H9 (cell line): ENCODE measurements at regions not wholly inside any gene's neighbourhood (a gene's known extent, or its start where the extent isn't known, plus 50 kb on each side); places are given as distances from the start of the nearest gene placed in this dataset.

ENCODE experiments used
- DNase-seq: peaks from one replicate; pipeline ENCODE4 v3.0.0-alpha.2; 2017
- H2AFZ ChIP-seq: one replicate; pipeline ENCODE4 v1.6.1; 2013; ENCODE audit warnings: mild to moderate bottlenecking, low read length, control low read depth, moderate library complexity
- H2AK5ac ChIP-seq: 2 replicates; pipeline ENCODE4 v1.6.1; 2013; ENCODE audit warnings: low read length, control low read depth, mixed read lengths; ENCODE audit not compliant: insufficient read length
- H2BK120ac ChIP-seq: one replicate; pipeline ENCODE4 v1.6.1; 2013; ENCODE audit warnings: low read depth, mild to moderate bottlenecking, low read length, control low read depth, inconsistent platforms; ENCODE audit not compliant: poor library complexity, severe bottlenecking
- H2BK12ac ChIP-seq: 2 replicates; pipeline ENCODE4 v1.6.1; 2013; ENCODE audit warnings: low read length, control low read depth, mixed read lengths, low read depth; ENCODE audit not compliant: insufficient read length
- H2BK15ac ChIP-seq: 2 replicates; pipeline ENCODE4 v1.6.1; 2013; ENCODE audit warnings: low read depth, low read length, control low read depth
- H2BK20ac ChIP-seq: one replicate; pipeline ENCODE4 v1.6.1; 2013; ENCODE audit warnings: low read depth, mild to moderate bottlenecking, low read length, control low read depth, inconsistent platforms; ENCODE audit not compliant: poor library complexity, severe bottlenecking
- H2BK5ac ChIP-seq: 2 replicates; pipeline ENCODE4 v1.6.1; 2013; ENCODE audit warnings: low read length, control low read depth, mixed read lengths; ENCODE audit not compliant: insufficient read length
- H3K14ac ChIP-seq: 2 replicates; pipeline ENCODE4 v1.6.1; 2013; ENCODE audit warnings: low read length, control low read depth; ENCODE audit not compliant: insufficient read depth
- H3K18ac ChIP-seq: 2 replicates; pipeline ENCODE4 v1.6.1; 2013; ENCODE audit warnings: low read depth, mild to moderate bottlenecking, mixed read lengths, low read length, control low read depth; ENCODE audit not compliant: insufficient read length
- H3K23ac ChIP-seq: 2 replicates; pipeline ENCODE4 v1.6.1; 2013; ENCODE audit warnings: low read length, control low read depth, mixed read lengths, low read depth; ENCODE audit not compliant: insufficient read length
- H3K23me2 ChIP-seq: 2 replicates; pipeline ENCODE4 v1.6.1; 2013; ENCODE audit warnings: low read depth, mild to moderate bottlenecking, mixed read lengths, low read length, control low read depth; ENCODE audit not compliant: insufficient read length, poor library complexity, severe bottlenecking
- H3K27ac ChIP-seq: 2 replicates; pipeline ENCODE4 v1.5.1; 2013; ENCODE audit warnings: low read length, control low read depth, mixed read lengths, low read depth; ENCODE audit not compliant: insufficient read length
- H3K27me3 ChIP-seq: 2 replicates; pipeline ENCODE4 v1.6.1; 2013; ENCODE audit warnings: low read length, control low read depth, inconsistent platforms; ENCODE audit not compliant: insufficient read depth
- H3K4ac ChIP-seq: 2 replicates; pipeline ENCODE4 v1.6.1; 2013; ENCODE audit warnings: low read depth, mild to moderate bottlenecking, control low read depth, inconsistent platforms, low read length, moderate library complexity
- H3K4me1 ChIP-seq: 2 replicates; pipeline ENCODE4 v1.6.1; 2013; ENCODE audit warnings: low read length, control low read depth, inconsistent platforms; ENCODE audit not compliant: insufficient read depth
- H3K4me2 ChIP-seq: 2 replicates; pipeline ENCODE4 v1.6.1; 2013; ENCODE audit warnings: low read length, control low read depth, mixed read lengths; ENCODE audit not compliant: insufficient read length, insufficient read depth
- H3K56ac ChIP-seq: 2 replicates; pipeline ENCODE4 v1.6.1; 2013; ENCODE audit warnings: low read depth, mild to moderate bottlenecking, mixed read lengths, low read length, control low read depth; ENCODE audit not compliant: insufficient read length
- H3K79me1 ChIP-seq: 2 replicates; pipeline ENCODE4 v1.6.1; 2013; ENCODE audit warnings: low read depth, mild to moderate bottlenecking, moderate library complexity, low read length, control low read depth, inconsistent platforms; ENCODE audit not compliant: insufficient read depth, poor library complexity, severe bottlenecking
- H3K79me2 ChIP-seq: 2 replicates; pipeline ENCODE4 v1.6.1; 2013; ENCODE audit warnings: low read length, control low read depth, inconsistent platforms; ENCODE audit not compliant: insufficient read depth
- H3K9ac ChIP-seq: 2 replicates; pipeline ENCODE4 v1.6.1; 2013; ENCODE audit warnings: low read length, control low read depth, mixed read lengths; ENCODE audit not compliant: insufficient read length; ENCODE audit errors: extremely low read depth
- H3K9me3 ChIP-seq: one replicate; pipeline ENCODE4 v1.6.1; 2013; ENCODE audit warnings: low read depth, low read length, inconsistent platforms; ENCODE audit not compliant: control insufficient read depth
- H3T11ph ChIP-seq: one replicate; pipeline ENCODE4 v1.6.1; 2013; ENCODE audit warnings: mild to moderate bottlenecking, low read length, control low read depth, inconsistent platforms
- H4K20me1 ChIP-seq: one replicate; pipeline ENCODE4 v1.6.1; 2013; ENCODE audit not compliant: control insufficient read depth, insufficient read length, insufficient read depth
- H4K5ac ChIP-seq: 2 replicates; pipeline ENCODE4 v1.6.1; 2013; ENCODE audit warnings: low read depth, mild to moderate bottlenecking, mixed read lengths, low read length, control low read depth; ENCODE audit not compliant: insufficient read length
- H4K8ac ChIP-seq: replicated peaks from 2 replicates; pipeline ENCODE4 v1.6.1; 2013; ENCODE audit warnings: low read length, control low read depth, mixed read lengths, low read depth; ENCODE audit not compliant: insufficient read length
- H4K91ac ChIP-seq: 2 replicates; pipeline ENCODE4 v1.6.1; 2013; ENCODE audit warnings: low read depth, mild to moderate bottlenecking, moderate library complexity, mixed read lengths, low read length, control low read depth; ENCODE audit not compliant: insufficient read length
- H3K27ac Mint-ChIP-seq, 3 experiments: 2 replicates in 2 of 3; 3 replicates in 1 of 3; pipeline ENCODE4 v1.8.0; 2020 to 2021; ENCODE audit warnings: mixed read lengths in 3 of 3, mild to moderate bottlenecking in 1 of 3, moderate library complexity in 1 of 3
- H3K27me3 Mint-ChIP-seq: 2 replicates; pipeline ENCODE4 v1.8.0; 2021; ENCODE audit warnings: low read depth, mild to moderate bottlenecking, moderate library complexity, mixed read lengths
- H3K36me3 Mint-ChIP-seq, 3 experiments: 2 replicates in 2 of 3; 3 replicates in 1 of 3; pipeline ENCODE4 v1.8.0; 2020 to 2021; ENCODE audit warnings: low read depth in 3 of 3, mixed read lengths in 3 of 3; ENCODE audit not compliant: insufficient read depth in 1 of 3
- H3K4me1 Mint-ChIP-seq, 2 experiments: 2 replicates each; pipeline ENCODE4 v1.8.0; 2020; ENCODE audit warnings: mixed read lengths in 2 of 2
- H3K4me3 Mint-ChIP-seq, 2 experiments: 2 replicates in 1 of 2; 3 replicates in 1 of 2; pipeline ENCODE4 v1.8.0; 2020 to 2021; ENCODE audit warnings: mild to moderate bottlenecking in 2 of 2, mixed read lengths in 2 of 2, moderate library complexity in 1 of 2
- H3K9me3 Mint-ChIP-seq, 2 experiments: 2 replicates in 1 of 2; 3 replicates in 1 of 2; pipeline ENCODE4 v1.8.0; 2020; ENCODE audit warnings: mild to moderate bottlenecking in 2 of 2, mixed read lengths in 2 of 2, moderate library complexity in 1 of 2
- WGBS: extraction: QIAGEN DNeasy Blood & Tissue Kit; methylation state at CpG from one replicate; pipeline ENCODE4 v1.1.7; 2013; ENCODE audit warnings: missing lambda C conversion rate, low lambda C conversion rate, mixed read lengths; ENCODE audit not compliant: insufficient read length; ENCODE audit errors: extremely low coverage; 5-methylcytosine and 5-hydroxymethylcytosine counted together
- TF ChIP-seq, protein P1 (sequence below): fragments of 200-600 bp; sonication (generic); conservative IDR thresholded peaks from 3 replicates; pipeline ENCODE4 v1.8.0; 2021; ENCODE audit warnings: antibody characterized with exemption, mild to moderate bottlenecking

DNA sequence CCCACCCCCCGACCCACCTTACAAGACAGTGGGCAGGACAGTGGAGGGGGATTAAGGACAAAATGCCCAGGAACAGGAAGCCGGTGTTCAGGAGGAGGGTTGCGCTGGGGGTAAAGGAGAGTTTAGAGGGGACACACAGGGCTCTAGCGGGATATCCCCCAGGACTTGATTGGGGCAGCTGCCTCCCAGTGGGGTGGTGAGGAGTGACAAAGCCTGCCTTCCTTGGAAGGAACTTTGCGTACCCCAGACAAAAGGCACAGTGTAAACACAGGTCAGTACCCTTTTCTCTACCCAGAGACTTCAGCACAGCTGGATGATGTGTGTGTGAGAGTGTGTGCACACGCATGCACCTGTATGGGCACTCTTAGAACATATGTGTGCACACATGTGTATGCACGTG lies 51.7 kb upstream of the BCAR3 start:
- no peak overlapping the region for H3K27ac Mint-ChIP-seq
- WGBS = no CpG with 5 or more reads among the region's 7 CpGs

More for the DNA sequence above, 51.7 kb upstream of the BCAR3 start:
- H3K4me3 Mint-ChIP-seq = no peak overlapping the region
- H3K27ac ChIP-seq = no peak overlapping the region
- H3K27me3 ChIP-seq = no peaks in the 10 kb centered on the region; the same call in 1 of the 2 replicates
- no peak overlapping the region for H2BK120ac ChIP-seq
- no peaks in the 10 kb centered on the region for H3K4me1 ChIP-seq
- peaks cover 16 to 25% of the 10 kb centered on the region in 2 experiments for H3K4me1 Mint-ChIP-seq
- H3K14ac ChIP-seq = no peak overlapping the region
- H4K8ac ChIP-seq = no peak overlapping the region
- no peak overlapping the region for H2BK15ac ChIP-seq
- no peak overlapping the region for H3K4me2 ChIP-seq
- H3K18ac ChIP-seq = no peak overlapping the region
- no peaks in the 10 kb centered on the region for H3K79me2 ChIP-seq
- no peak overlapping the region for H2BK12ac ChIP-seq
- no peaks in the 10 kb centered on the region; a peak in 1 of 7 replicates for H3K36me3 Mint-ChIP-seq
- no peak overlapping the region for H2BK5ac ChIP-seq
- H3K9me3 ChIP-seq = no peaks in the 10 kb centered on the region
- no peak overlapping the region for H3K23ac ChIP-seq
- no peak overlapping the region for H2AFZ ChIP-seq
- no peaks in the 10 kb centered on the region for H3K79me1 ChIP-seq
- H2AK5ac ChIP-seq = no peak overlapping the region
- H2BK20ac ChIP-seq = no peak overlapping the region
- H3K9me3 Mint-ChIP-seq = no peaks in the 10 kb centered on the region; a peak in 2 of 5 replicates
- no peak for DNase-seq
- H4K91ac ChIP-seq = no peak overlapping the region
- no peak overlapping the region for H3T11ph ChIP-seq
- TF ChIP-seq, protein P1, sequence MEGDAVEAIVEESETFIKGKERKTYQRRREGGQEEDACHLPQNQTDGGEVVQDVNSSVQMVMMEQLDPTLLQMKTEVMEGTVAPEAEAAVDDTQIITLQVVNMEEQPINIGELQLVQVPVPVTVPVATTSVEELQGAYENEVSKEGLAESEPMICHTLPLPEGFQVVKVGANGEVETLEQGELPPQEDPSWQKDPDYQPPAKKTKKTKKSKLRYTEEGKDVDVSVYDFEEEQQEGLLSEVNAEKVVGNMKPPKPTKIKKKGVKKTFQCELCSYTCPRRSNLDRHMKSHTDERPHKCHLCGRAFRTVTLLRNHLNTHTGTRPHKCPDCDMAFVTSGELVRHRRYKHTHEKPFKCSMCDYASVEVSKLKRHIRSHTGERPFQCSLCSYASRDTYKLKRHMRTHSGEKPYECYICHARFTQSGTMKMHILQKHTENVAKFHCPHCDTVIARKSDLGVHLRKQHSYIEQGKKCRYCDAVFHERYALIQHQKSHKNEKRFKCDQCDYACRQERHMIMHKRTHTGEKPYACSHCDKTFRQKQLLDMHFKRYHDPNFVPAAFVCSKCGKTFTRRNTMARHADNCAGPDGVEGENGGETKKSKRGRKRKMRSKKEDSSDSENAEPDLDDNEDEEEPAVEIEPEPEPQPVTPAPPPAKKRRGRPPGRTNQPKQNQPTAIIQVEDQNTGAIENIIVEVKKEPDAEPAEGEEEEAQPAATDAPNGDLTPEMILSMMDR = no peak
- H3K9ac ChIP-seq = no peak overlapping the region
- no peak overlapping the region for H3K56ac ChIP-seq
- H3K23me2 ChIP-seq = no peaks in the 10 kb centered on the region
- H3K27me3 Mint-ChIP-seq = peaks cover 1% of the 10 kb centered on the region; the same call in 1 of the 2 replicates
- no peak overlapping the region for H3K4ac ChIP-seq
- H4K5ac ChIP-seq = no peak overlapping the region
- H4K20me1 ChIP-seq = no peaks in the 10 kb centered on the region
